Loucy (cell line): ENCODE measurements at regions not wholly inside any gene's neighbourhood (a gene's known extent, or its start where the extent isn't known, plus 50 kb on each side); places are given as distances from the start of the nearest gene placed in this dataset.

ENCODE experiments used
- H2AFZ ChIP-seq: fragments of 200-600 bp; sonication (generic); 2 replicates; pipeline ENCODE4 v1.6.0; 2016; ENCODE audit warnings: antibody characterized with exemption, mild to moderate bottlenecking, low read length, moderate library complexity
- H3F3A ChIP-seq: fragments of 200-600 bp; 2 replicates; pipeline ENCODE4 v1.6.0; 2016; ENCODE audit warnings: antibody characterized with exemption, low read depth, mild to moderate bottlenecking
- H3K27me3 ChIP-seq: fragments of 200-600 bp; sonication (generic); 2 replicates; pipeline ENCODE4 v1.6.1; 2014; ENCODE audit warnings: low read length, mild to moderate bottlenecking; ENCODE audit not compliant: insufficient read depth, poor library complexity, severe bottlenecking
- H3K36me3 ChIP-seq: fragments of 200-600 bp; sonication (generic); 2 replicates; pipeline ENCODE4 v1.6.1; 2016; ENCODE audit warnings: low read length; ENCODE audit not compliant: insufficient read depth
- H3K4me1 ChIP-seq: fragments of 200-600 bp; sonication (generic); 2 replicates; pipeline ENCODE4 v1.5.1; 2014; ENCODE audit warnings: low read length, mild to moderate bottlenecking; ENCODE audit not compliant: insufficient read depth, poor library complexity, severe bottlenecking
- H3K4me2 ChIP-seq: fragments of 200-600 bp; sonication (generic); 2 replicates; pipeline ENCODE4 v1.6.0; 2014; ENCODE audit warnings: antibody characterized with exemption, low read length, low read depth, mild to moderate bottlenecking; ENCODE audit not compliant: poor library complexity, severe bottlenecking
- H3K4me3 ChIP-seq: fragments of 200-600 bp; sonication (generic); 2 replicates; pipeline ENCODE4 v1.5.1; 2014; ENCODE audit warnings: low read length, mild to moderate bottlenecking, mixed read lengths; ENCODE audit not compliant: poor library complexity, severe bottlenecking
- H3K79me2 ChIP-seq: fragments of 200-600 bp; sonication (generic); 2 replicates; pipeline ENCODE4 v1.6.1; 2014; ENCODE audit warnings: low read length; ENCODE audit not compliant: insufficient read depth
- H3K9ac ChIP-seq: fragments of 200-600 bp; sonication (generic); 2 replicates; pipeline ENCODE4 v1.6.0; 2014; ENCODE audit warnings: mild to moderate bottlenecking, low read depth, low read length, moderate library complexity; ENCODE audit not compliant: poor library complexity, severe bottlenecking
- H3K9me2 ChIP-seq: fragments of 200-600 bp; sonication (generic); replicated peaks from 2 replicates; pipeline ENCODE4 v1.6.1; 2016; ENCODE audit warnings: low read depth, low read length, mixed read lengths
- H3K9me3 ChIP-seq: fragments of 200-600 bp; sonication (generic); 2 replicates; pipeline ENCODE4 v1.6.1; 2014; ENCODE audit warnings: mild to moderate bottlenecking, antibody characterized with exemption, low read length, low read depth; ENCODE audit not compliant: insufficient read depth
- H4K20me1 ChIP-seq: fragments of 200-600 bp; sonication (generic); 2 replicates; pipeline ENCODE4 v1.6.0; 2014; ENCODE audit warnings: antibody characterized with exemption, low read length, mild to moderate bottlenecking; ENCODE audit not compliant: insufficient read depth, poor library complexity, severe bottlenecking
- CTCF ChIP-seq: fragments of 200-600 bp; sonication (generic); conservative IDR thresholded peaks from 2 replicates; pipeline ENCODE4 v1.5.1; 2014; ENCODE audit warnings: mild to moderate bottlenecking, antibody characterized with exemption, low read length
- EZH2phosphoT487 ChIP-seq: fragments of 200-600 bp; IDR thresholded peaks from 2 replicates; pipeline ENCODE4 v1.6.1; 2018; ENCODE audit warnings: antibody characterized with exemption, mild to moderate bottlenecking, moderate library complexity, borderline replicate concordance

DNA sequence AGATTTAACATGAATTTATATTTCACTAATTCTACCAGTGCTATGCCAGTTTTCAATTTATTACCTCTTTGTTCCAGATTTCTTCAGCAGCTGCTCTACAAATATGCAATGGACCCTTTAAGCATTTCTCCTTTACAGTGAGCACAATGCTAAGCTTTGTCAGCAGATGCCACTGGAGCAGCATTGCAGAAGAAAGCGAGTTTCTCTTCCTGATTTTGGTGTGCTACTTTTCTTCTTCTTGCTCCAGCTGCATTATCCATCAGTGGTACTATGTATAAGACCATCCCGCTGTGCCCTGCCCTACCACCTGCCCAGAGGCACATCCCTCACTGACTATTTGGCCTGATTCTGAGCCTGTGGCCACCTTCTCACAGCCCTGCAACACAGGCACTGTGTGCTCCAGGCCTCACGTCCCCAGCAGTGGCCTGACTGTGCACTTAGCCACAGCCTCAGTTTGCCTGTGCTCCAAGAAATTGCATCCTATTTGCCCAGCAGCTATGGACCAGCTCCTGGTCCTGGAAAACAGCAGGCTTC, 84.1 kb downstream of the TNFAIP3 start:
- Histone ChIP-seq H3K9ac (no peak overlapping the region), H3K4me3 (no peak overlapping the region), H3K27me3 (no peaks in the 10 kb centered on the region), H3F3A (no peaks in the 10 kb centered on the region), H3K4me2 (no peak overlapping the region), H2AFZ (no peak overlapping the region), H3K9me3 (no peaks in the 10 kb centered on the region), H3K4me1 (peaks cover 5% of the 10 kb centered on the region), H3K36me3 (no peaks in the 10 kb centered on the region), H3K79me2 (no peaks in the 10 kb centered on the region), H4K20me1 (no peaks in the 10 kb centered on the region), H3K9me2 (no peaks in the 10 kb centered on the region)
- TF ChIP-seq CTCF (no peak), EZH2phosphoT487 (no peak)

GRCh38 chr6:137952247-137952646, 85.2 kb downstream of the TNFAIP3 start:
- no peaks in the 10 kb centered on the region for H3K79me2 ChIP-seq
- H4K20me1 ChIP-seq = no peaks in the 10 kb centered on the region
- TF ChIP-seq EZH2phosphoT487 = no peak
- TF ChIP-seq CTCF = no peak
- no peak overlapping the region for H2AFZ ChIP-seq
- H3F3A ChIP-seq = no peaks in the 10 kb centered on the region
- H3K36me3 ChIP-seq = no peaks in the 10 kb centered on the region
- H3K4me1 ChIP-seq = peaks cover 5% of the 10 kb centered on the region
- no peaks in the 10 kb centered on the region for H3K9me3 ChIP-seq
- H3K4me3 ChIP-seq = no peak overlapping the region
- no peaks in the 10 kb centered on the region for H3K9me2 ChIP-seq
- H3K9ac ChIP-seq = no peak overlapping the region
- no peaks in the 10 kb centered on the region for H3K27me3 ChIP-seq
- no peak overlapping the region for H3K4me2 ChIP-seq

DNA sequence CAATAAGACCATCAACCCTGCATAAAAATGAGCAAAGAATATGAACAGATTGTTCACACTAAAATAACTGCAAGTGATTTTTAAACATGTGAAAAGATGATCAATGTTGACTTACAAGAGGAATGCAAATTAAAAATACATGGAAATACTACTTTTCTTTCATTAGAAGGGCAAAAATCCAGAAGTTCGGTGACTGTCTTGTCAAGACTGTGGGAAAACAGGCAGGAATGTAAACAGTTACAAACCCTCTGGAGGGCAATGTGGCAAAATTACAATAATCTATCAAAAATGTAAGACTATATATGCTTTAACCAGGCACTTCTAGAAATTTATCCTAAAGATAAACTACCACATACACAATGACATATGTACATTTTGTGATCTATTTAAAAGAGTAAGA, 86.7 kb downstream of the TNFAIP3 start:
- peaks cover 5% of the 10 kb centered on the region for H3K4me1 ChIP-seq
- H3K9me2 ChIP-seq = no peaks in the 10 kb centered on the region
- H2AFZ ChIP-seq = no peak overlapping the region
- no peaks in the 10 kb centered on the region for H3K36me3 ChIP-seq
- TF ChIP-seq CTCF = no peak
- no peak for TF ChIP-seq EZH2phosphoT487
- H3K9me3 ChIP-seq = no peaks in the 10 kb centered on the region
- no peaks in the 10 kb centered on the region for H3K27me3 ChIP-seq
- no peaks in the 10 kb centered on the region for H4K20me1 ChIP-seq
- no peaks in the 10 kb centered on the region for H3K79me2 ChIP-seq
- no peak overlapping the region for H3K4me3 ChIP-seq
- no peak overlapping the region for H3K4me2 ChIP-seq
- no peak overlapping the region for H3K9ac ChIP-seq
- H3F3A ChIP-seq = no peaks in the 10 kb centered on the region
